ENCODE measurements at regions not wholly inside any gene's neighbourhood (a gene's known extent, or its start where the extent isn't known, plus 50 kb on each side); places are given as distances from the start of the nearest gene placed in this dataset.

DNA sequence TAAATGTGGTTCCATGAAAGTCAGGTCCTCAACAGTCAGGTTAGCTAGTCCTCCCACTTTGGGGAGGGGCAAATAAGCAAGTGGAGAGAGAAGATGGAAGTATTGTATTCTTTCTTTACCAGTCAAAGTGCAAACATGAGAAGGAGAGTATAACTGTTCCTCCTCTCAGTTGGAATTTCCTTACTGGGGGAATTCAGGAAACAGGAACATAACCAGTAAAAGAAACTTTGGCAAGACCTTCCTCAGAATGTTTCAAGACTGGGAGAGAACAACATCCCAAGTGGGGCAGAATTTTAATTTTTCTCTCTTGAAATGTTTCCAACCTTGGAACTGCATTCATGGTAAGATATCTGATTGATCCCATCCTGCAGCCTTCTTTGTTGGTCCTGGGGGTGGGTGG is 552.4 kb upstream of the TNP1 start:
- intact Hi-C loops (cut with DNase I; ENCODE audit: low total_unique reads), result no loop called here
- Histone ChIP-seq H3K36me3 (ENCODE audit: low read depth, missing control alignments) (no peaks in the 10 kb centered on the region), H3K27me3 (no peaks in the 10 kb centered on the region), H3K27ac (peak overlapping the region; percentile 34 to 48), H3K4me3 (no peak overlapping the region), H3K9me3 (no peaks in the 10 kb centered on the region), H3K4me1 (no peaks in the 10 kb centered on the region)
- DNase-seq, result no peak
- TF ChIP-seq, protein P1, sequence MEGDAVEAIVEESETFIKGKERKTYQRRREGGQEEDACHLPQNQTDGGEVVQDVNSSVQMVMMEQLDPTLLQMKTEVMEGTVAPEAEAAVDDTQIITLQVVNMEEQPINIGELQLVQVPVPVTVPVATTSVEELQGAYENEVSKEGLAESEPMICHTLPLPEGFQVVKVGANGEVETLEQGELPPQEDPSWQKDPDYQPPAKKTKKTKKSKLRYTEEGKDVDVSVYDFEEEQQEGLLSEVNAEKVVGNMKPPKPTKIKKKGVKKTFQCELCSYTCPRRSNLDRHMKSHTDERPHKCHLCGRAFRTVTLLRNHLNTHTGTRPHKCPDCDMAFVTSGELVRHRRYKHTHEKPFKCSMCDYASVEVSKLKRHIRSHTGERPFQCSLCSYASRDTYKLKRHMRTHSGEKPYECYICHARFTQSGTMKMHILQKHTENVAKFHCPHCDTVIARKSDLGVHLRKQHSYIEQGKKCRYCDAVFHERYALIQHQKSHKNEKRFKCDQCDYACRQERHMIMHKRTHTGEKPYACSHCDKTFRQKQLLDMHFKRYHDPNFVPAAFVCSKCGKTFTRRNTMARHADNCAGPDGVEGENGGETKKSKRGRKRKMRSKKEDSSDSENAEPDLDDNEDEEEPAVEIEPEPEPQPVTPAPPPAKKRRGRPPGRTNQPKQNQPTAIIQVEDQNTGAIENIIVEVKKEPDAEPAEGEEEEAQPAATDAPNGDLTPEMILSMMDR (IDR thresholded peaks at IDR 0.05), result no peak
- TF ChIP-seq POLR2A (IDR thresholded peaks at IDR 0.05), result no peak

DNA sequence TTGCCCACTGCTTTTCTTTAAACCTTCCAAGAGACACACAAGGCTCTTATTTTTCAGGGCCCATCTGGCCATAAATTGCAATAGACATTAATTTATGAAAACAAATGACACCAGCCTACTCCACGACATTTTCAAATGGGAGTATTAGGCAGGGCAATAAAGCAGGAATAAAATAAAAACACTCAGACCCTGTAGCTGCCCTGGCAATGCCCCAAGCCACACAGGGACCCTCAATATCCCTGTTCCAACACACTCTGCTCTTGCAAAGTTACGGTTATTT is 550.8 kb upstream of the TNP1 start:
- Histone ChIP-seq H3K4me1 (no peaks in the 10 kb centered on the region), H3K36me3 (ENCODE audit: low read depth, missing control alignments) (no peaks in the 10 kb centered on the region), H3K9me3 (no peaks in the 10 kb centered on the region), H3K27me3 (no peaks in the 10 kb centered on the region), H3K4me3 (no peak overlapping the region), H3K27ac (no peak overlapping the region)
- TF ChIP-seq, protein P1 (IDR thresholded peaks at IDR 0.05), result no peak
- no peak for TF ChIP-seq POLR2A (IDR thresholded peaks at IDR 0.05)
- DNase-seq, result no peak
- intact Hi-C loops (cut with DNase I; ENCODE audit: low total_unique reads), result no loop called here
- WGBS, 2 donors, result 81 to 88% methylated on average over 2 of the region's 2 CpGs

DNA sequence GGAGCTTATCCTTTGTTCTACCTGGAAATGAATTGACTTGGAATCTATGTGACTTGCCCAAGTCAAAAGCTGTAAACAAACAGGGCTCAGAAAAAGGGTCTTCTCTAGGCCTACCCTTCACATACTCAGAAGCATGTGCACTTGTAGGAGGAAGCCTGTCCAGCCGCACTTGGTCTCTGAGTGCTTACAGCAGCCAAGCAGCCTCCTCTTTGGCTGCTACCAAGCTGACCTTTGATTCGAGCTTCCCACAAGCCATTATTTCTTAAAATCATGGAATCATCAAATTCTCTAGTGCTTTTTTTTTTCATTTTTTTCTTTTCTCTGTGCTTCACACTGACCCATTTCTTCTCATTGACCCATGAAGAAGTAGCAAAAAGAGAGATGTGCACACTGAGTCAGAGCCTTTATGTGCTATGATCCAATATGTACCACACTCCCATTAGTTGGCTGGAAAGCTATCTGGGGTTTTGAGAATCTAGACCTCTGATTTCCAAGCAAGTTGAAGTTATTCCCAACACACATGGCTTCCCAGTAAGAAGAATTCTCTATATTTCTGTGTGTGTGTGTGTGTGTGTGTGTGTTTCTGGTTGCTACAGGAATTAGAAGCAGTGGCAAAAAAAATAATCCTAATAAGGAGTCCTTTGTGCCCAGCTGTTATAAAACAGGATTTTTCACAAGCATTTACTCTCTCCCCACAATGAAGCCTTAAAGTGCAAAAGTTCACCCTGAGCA is 550.3 kb upstream of the TNP1 start:
- peak; percentile 65 for DNase-seq
- Histone ChIP-seq H3K4me3 (no peak overlapping the region), H3K36me3 (ENCODE audit: low read depth, missing control alignments) (no peaks in the 10 kb centered on the region), H3K4me1 (no peaks in the 10 kb centered on the region), H3K27ac (no peak overlapping the region), H3K9me3 (no peaks in the 10 kb centered on the region), H3K27me3 (no peaks in the 10 kb centered on the region)
- intact Hi-C loops (cut with DNase I; ENCODE audit: low total_unique reads), result no loop called here
- TF ChIP-seq, protein P1 (IDR thresholded peaks at IDR 0.05), result no peak
- TF ChIP-seq POLR2A (IDR thresholded peaks at IDR 0.05), result no peak
- 41 to 61% methylated on average over 2 of the region's 2 CpGs for WGBS, 2 donors

DNA sequence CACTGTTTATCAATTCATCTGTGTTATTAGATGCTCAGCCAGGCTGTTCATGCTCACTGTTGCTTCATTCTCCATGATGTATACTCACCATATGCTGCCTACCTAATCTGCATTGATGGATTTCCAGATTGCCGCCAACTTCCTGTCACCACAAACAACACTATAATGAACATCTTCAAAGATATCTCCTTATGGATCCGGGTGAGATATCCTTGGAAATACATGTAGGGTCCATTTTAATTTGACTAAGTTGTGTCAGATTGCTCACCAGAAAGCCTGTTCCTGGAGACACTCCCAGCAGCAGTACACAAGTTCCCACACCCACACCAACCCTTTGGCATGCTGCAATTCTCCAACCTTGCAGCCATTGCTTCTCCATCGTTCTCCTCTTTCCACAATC is 547.5 kb upstream of the TNP1 start:
- H3K4me1 ChIP-seq, result peaks cover 15% of the 10 kb centered on the region
- WGBS, 2 donors, result 88 to 93% methylated on average over 3 of the region's 3 CpGs
- no peak for TF ChIP-seq POLR2A (IDR thresholded peaks at IDR 0.05)
- TF ChIP-seq, protein P1 (IDR thresholded peaks at IDR 0.05), result no peak

DNA sequence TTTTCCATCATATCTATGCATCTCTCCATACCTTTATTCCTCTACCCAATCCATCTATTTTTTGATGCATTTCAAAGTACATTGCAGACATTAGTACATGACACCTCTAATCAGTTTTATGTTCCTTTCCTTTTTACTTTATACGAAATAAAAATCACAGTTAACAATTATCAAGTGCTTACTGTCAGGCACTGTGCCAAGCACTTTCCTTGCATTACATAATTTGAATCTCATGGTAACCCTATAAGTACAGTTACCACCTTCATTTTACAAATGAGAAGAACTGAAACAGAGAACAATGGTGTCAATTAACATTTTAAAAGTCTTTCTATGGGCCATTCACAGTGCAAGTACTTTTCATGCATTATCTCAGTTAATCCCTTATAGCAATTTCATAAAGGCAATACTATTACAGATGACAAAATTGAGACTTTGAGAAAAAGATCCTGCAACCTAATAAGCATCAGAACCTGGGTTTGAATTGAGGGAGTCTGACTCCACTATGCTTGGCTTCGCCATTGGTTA is 544.4 kb upstream of the TNP1 start:
- no peak for DNase-seq
- Histone ChIP-seq H3K36me3 (ENCODE audit: low read depth, missing control alignments) (no peaks in the 10 kb centered on the region), H3K27ac (no peak overlapping the region), H3K4me3 (no peak overlapping the region), H3K9me3 (no peaks in the 10 kb centered on the region), H3K4me1 (peaks cover 19% of the 10 kb centered on the region), H3K27me3 (no peaks in the 10 kb centered on the region)
- intact Hi-C loops (cut with DNase I; ENCODE audit: low total_unique reads), result no loop called here
- TF ChIP-seq, protein P1 (IDR thresholded peaks at IDR 0.05), result no peak
- no peak for TF ChIP-seq POLR2A (IDR thresholded peaks at IDR 0.05)
- WGBS, 2 donors, result 69 to 88% methylated on average over 2 of the region's 2 CpGs

More for the DNA sequence above, 547.5 kb upstream of the TNP1 start:
- no peak for DNase-seq
- H3K27me3 ChIP-seq, result no peaks in the 10 kb centered on the region
- H3K27ac ChIP-seq, result no peak overlapping the region
- H3K36me3 ChIP-seq (ENCODE audit: low read depth, missing control alignments), result no peaks in the 10 kb centered on the region
- no peak overlapping the region for H3K4me3 ChIP-seq
- intact Hi-C loops (cut with DNase I; ENCODE audit: low total_unique reads), result no loop called here
- no peaks in the 10 kb centered on the region for H3K9me3 ChIP-seq

Measured in testis (tissue), 2 donors.